H9 (cell line): ENCODE measurements at regions not wholly inside any gene's neighbourhood (a gene's known extent, or its start where the extent isn't known, plus 50 kb on each side); places are given as distances from the start of the nearest gene placed in this dataset.

Experiments
- DNase-seq: peaks from one replicate; pipeline ENCODE4 v3.0.0-alpha.2; 2017
- H2AFZ ChIP-seq: one replicate; pipeline ENCODE4 v1.6.1; 2013; ENCODE audit warnings: mild to moderate bottlenecking, low read length, control low read depth, moderate library complexity
- H2AK5ac ChIP-seq: 2 replicates; pipeline ENCODE4 v1.6.1; 2013; ENCODE audit warnings: low read length, control low read depth, mixed read lengths; ENCODE audit not compliant: insufficient read length
- H2BK120ac ChIP-seq: one replicate; pipeline ENCODE4 v1.6.1; 2013; ENCODE audit warnings: low read depth, mild to moderate bottlenecking, low read length, control low read depth, inconsistent platforms; ENCODE audit not compliant: poor library complexity, severe bottlenecking
- H2BK12ac ChIP-seq: 2 replicates; pipeline ENCODE4 v1.6.1; 2013; ENCODE audit warnings: low read length, control low read depth, mixed read lengths, low read depth; ENCODE audit not compliant: insufficient read length
- H2BK15ac ChIP-seq: 2 replicates; pipeline ENCODE4 v1.6.1; 2013; ENCODE audit warnings: low read depth, low read length, control low read depth
- H2BK20ac ChIP-seq: one replicate; pipeline ENCODE4 v1.6.1; 2013; ENCODE audit warnings: low read depth, mild to moderate bottlenecking, low read length, control low read depth, inconsistent platforms; ENCODE audit not compliant: poor library complexity, severe bottlenecking
- H2BK5ac ChIP-seq: 2 replicates; pipeline ENCODE4 v1.6.1; 2013; ENCODE audit warnings: low read length, control low read depth, mixed read lengths; ENCODE audit not compliant: insufficient read length
- H3K14ac ChIP-seq: 2 replicates; pipeline ENCODE4 v1.6.1; 2013; ENCODE audit warnings: low read length, control low read depth; ENCODE audit not compliant: insufficient read depth
- H3K18ac ChIP-seq: 2 replicates; pipeline ENCODE4 v1.6.1; 2013; ENCODE audit warnings: low read depth, mild to moderate bottlenecking, mixed read lengths, low read length, control low read depth; ENCODE audit not compliant: insufficient read length
- H3K23ac ChIP-seq: 2 replicates; pipeline ENCODE4 v1.6.1; 2013; ENCODE audit warnings: low read length, control low read depth, mixed read lengths, low read depth; ENCODE audit not compliant: insufficient read length
- H3K23me2 ChIP-seq: 2 replicates; pipeline ENCODE4 v1.6.1; 2013; ENCODE audit warnings: low read depth, mild to moderate bottlenecking, mixed read lengths, low read length, control low read depth; ENCODE audit not compliant: insufficient read length, poor library complexity, severe bottlenecking
- H3K27ac ChIP-seq: 2 replicates; pipeline ENCODE4 v1.5.1; 2013; ENCODE audit warnings: low read length, control low read depth, mixed read lengths, low read depth; ENCODE audit not compliant: insufficient read length
- H3K27me3 ChIP-seq: 2 replicates; pipeline ENCODE4 v1.6.1; 2013; ENCODE audit warnings: low read length, control low read depth, inconsistent platforms; ENCODE audit not compliant: insufficient read depth
- H3K4ac ChIP-seq: 2 replicates; pipeline ENCODE4 v1.6.1; 2013; ENCODE audit warnings: low read depth, mild to moderate bottlenecking, control low read depth, inconsistent platforms, low read length, moderate library complexity
- H3K4me1 ChIP-seq: 2 replicates; pipeline ENCODE4 v1.6.1; 2013; ENCODE audit warnings: low read length, control low read depth, inconsistent platforms; ENCODE audit not compliant: insufficient read depth
- H3K4me2 ChIP-seq: 2 replicates; pipeline ENCODE4 v1.6.1; 2013; ENCODE audit warnings: low read length, control low read depth, mixed read lengths; ENCODE audit not compliant: insufficient read length, insufficient read depth
- H3K56ac ChIP-seq: 2 replicates; pipeline ENCODE4 v1.6.1; 2013; ENCODE audit warnings: low read depth, mild to moderate bottlenecking, mixed read lengths, low read length, control low read depth; ENCODE audit not compliant: insufficient read length
- H3K79me1 ChIP-seq: 2 replicates; pipeline ENCODE4 v1.6.1; 2013; ENCODE audit warnings: low read depth, mild to moderate bottlenecking, moderate library complexity, low read length, control low read depth, inconsistent platforms; ENCODE audit not compliant: insufficient read depth, poor library complexity, severe bottlenecking
- H3K79me2 ChIP-seq: 2 replicates; pipeline ENCODE4 v1.6.1; 2013; ENCODE audit warnings: low read length, control low read depth, inconsistent platforms; ENCODE audit not compliant: insufficient read depth
- H3K9ac ChIP-seq: 2 replicates; pipeline ENCODE4 v1.6.1; 2013; ENCODE audit warnings: low read length, control low read depth, mixed read lengths; ENCODE audit not compliant: insufficient read length; ENCODE audit errors: extremely low read depth
- H3K9me3 ChIP-seq: one replicate; pipeline ENCODE4 v1.6.1; 2013; ENCODE audit warnings: low read depth, low read length, inconsistent platforms; ENCODE audit not compliant: control insufficient read depth
- H3T11ph ChIP-seq: one replicate; pipeline ENCODE4 v1.6.1; 2013; ENCODE audit warnings: mild to moderate bottlenecking, low read length, control low read depth, inconsistent platforms
- H4K20me1 ChIP-seq: one replicate; pipeline ENCODE4 v1.6.1; 2013; ENCODE audit not compliant: control insufficient read depth, insufficient read length, insufficient read depth
- H4K5ac ChIP-seq: 2 replicates; pipeline ENCODE4 v1.6.1; 2013; ENCODE audit warnings: low read depth, mild to moderate bottlenecking, mixed read lengths, low read length, control low read depth; ENCODE audit not compliant: insufficient read length
- H4K8ac ChIP-seq: replicated peaks from 2 replicates; pipeline ENCODE4 v1.6.1; 2013; ENCODE audit warnings: low read length, control low read depth, mixed read lengths, low read depth; ENCODE audit not compliant: insufficient read length
- H4K91ac ChIP-seq: 2 replicates; pipeline ENCODE4 v1.6.1; 2013; ENCODE audit warnings: low read depth, mild to moderate bottlenecking, moderate library complexity, mixed read lengths, low read length, control low read depth; ENCODE audit not compliant: insufficient read length
- H3K27ac Mint-ChIP-seq, 3 experiments: 2 replicates in 2 of 3; 3 replicates in 1 of 3; pipeline ENCODE4 v1.8.0; 2020 to 2021; ENCODE audit warnings: mixed read lengths in 3 of 3, mild to moderate bottlenecking in 1 of 3, moderate library complexity in 1 of 3
- H3K27me3 Mint-ChIP-seq: 2 replicates; pipeline ENCODE4 v1.8.0; 2021; ENCODE audit warnings: low read depth, mild to moderate bottlenecking, moderate library complexity, mixed read lengths
- H3K36me3 Mint-ChIP-seq, 3 experiments: 2 replicates in 2 of 3; 3 replicates in 1 of 3; pipeline ENCODE4 v1.8.0; 2020 to 2021; ENCODE audit warnings: low read depth in 3 of 3, mixed read lengths in 3 of 3; ENCODE audit not compliant: insufficient read depth in 1 of 3
- H3K4me1 Mint-ChIP-seq, 2 experiments: 2 replicates each; pipeline ENCODE4 v1.8.0; 2020; ENCODE audit warnings: mixed read lengths in 2 of 2
- H3K4me3 Mint-ChIP-seq, 2 experiments: 2 replicates in 1 of 2; 3 replicates in 1 of 2; pipeline ENCODE4 v1.8.0; 2020 to 2021; ENCODE audit warnings: mild to moderate bottlenecking in 2 of 2, mixed read lengths in 2 of 2, moderate library complexity in 1 of 2
- H3K9me3 Mint-ChIP-seq, 2 experiments: 2 replicates in 1 of 2; 3 replicates in 1 of 2; pipeline ENCODE4 v1.8.0; 2020; ENCODE audit warnings: mild to moderate bottlenecking in 2 of 2, mixed read lengths in 2 of 2, moderate library complexity in 1 of 2
- CTCF ChIP-seq: fragments of 200-600 bp; sonication (generic); conservative IDR thresholded peaks from 3 replicates; pipeline ENCODE4 v1.8.0; 2021; ENCODE audit warnings: antibody characterized with exemption, mild to moderate bottlenecking

- Histone ChIP-seq H3K9me3 (no peaks in the 10 kb centered on the region), H2BK15ac (no peak overlapping the region), H3K23ac (no peak overlapping the region), H3K4ac (no peak overlapping the region), H2AK5ac (no peak overlapping the region), H2AFZ (no peak overlapping the region), H3K14ac (no peak overlapping the region), H3K56ac (no peak overlapping the region), H3K4me1 (no peaks in the 10 kb centered on the region), H2BK120ac (no peak overlapping the region), H3K9ac (no peak overlapping the region), H2BK5ac (no peak overlapping the region), H2BK12ac (no peak overlapping the region), H3K27me3 (no peaks in the 10 kb centered on the region), H3K18ac (no peak overlapping the region), H4K8ac (no peak overlapping the region), H4K20me1 (no peaks in the 10 kb centered on the region), H4K91ac (no peak overlapping the region), H3K4me2 (no peak overlapping the region), H3K27ac (no peak overlapping the region), H4K5ac (no peak overlapping the region), H3K79me2 (no peaks in the 10 kb centered on the region), H3K79me1 (no peaks in the 10 kb centered on the region), H3T11ph (no peak overlapping the region), H2BK20ac (no peak overlapping the region), H3K23me2 (no peaks in the 10 kb centered on the region)
- Mint-ChIP-seq H3K4me3 (no peak overlapping the region), H3K9me3 (peaks cover 4 to 8% of the 10 kb centered on the region in 2 experiments; a peak in 4 of 5 replicates), H3K4me1 (peaks cover 4 to 5% of the 10 kb centered on the region in 2 experiments), H3K27me3 (no peaks in the 10 kb centered on the region), H3K36me3 (peaks cover 2 to 7% (median 6%) of the 10 kb centered on the region in 3 experiments), H3K27ac (no peak overlapping the region)
- DNase-seq: no peak
- TF ChIP-seq CTCF: no peak
Measured at GRCh38 chr4:79700356-79700755, 292.3 kb upstream of the GK2 start.
